VCaP (cell line): ENCODE measurements at regions not wholly inside any gene's neighbourhood (a gene's known extent, or its start where the extent isn't known, plus 50 kb on each side); places are given as distances from the start of the nearest gene placed in this dataset.
"Not testable (repeated sequence)": the region's sequence is repeated elsewhere in the genome, so short reads cannot be mapped to it uniquely, and the experiment has no call there.

ENCODE experiments used
- H3K27ac ChIP-seq: fragments of 450-650 bp; 2 replicates; pipeline ENCODE4 v1.5.1; 2017
- TF ChIP-seq, protein P1 (sequence below): fragments of 450-650 bp; conservative IDR thresholded peaks from 2 replicates; pipeline ENCODE4 v1.5.1; 2017; ENCODE audit warnings: mild to moderate bottlenecking, moderate library complexity

DNA sequence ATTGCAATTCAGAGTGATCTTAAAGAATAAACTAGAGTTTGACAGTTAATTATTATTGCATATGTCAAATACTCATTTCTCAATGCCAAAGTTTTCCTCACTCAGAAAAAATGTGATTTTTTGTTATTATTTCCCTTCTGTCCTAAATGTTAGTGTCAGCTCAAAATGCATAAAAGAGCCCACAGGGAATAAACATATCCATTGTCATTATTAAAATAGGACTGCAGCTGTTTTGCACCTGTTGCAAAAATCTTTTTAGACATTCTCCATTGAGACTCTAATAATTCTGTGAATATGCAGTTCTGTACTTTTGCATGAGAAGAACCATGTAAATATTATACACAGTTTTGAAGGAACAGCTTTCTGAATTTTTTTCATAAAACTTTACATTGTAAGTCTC, 540.0 kb upstream of the SLC39A10 start:
- no peak overlapping the region for H3K27ac ChIP-seq

DNA sequence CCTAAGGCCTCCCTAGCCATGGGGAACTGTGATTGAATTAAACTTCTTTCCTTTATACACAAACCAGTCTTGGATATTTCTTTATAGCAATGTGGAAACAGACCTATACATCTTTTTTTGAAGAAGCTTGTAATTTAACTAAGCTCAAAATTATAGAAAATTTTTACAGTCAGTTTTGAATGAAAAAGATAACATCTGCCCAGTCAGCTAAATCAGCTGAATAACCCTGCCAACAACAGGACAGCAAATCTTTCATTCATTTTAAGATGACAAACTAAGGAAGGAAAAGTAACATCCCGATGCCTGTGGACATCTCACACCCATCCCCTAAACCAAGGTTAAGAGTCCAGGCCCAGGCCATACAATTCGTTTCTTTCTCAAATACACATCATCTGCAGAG, 541.3 kb upstream of the SLC39A10 start:
- H3K27ac ChIP-seq, result no peak overlapping the region
- TF ChIP-seq, protein P1, sequence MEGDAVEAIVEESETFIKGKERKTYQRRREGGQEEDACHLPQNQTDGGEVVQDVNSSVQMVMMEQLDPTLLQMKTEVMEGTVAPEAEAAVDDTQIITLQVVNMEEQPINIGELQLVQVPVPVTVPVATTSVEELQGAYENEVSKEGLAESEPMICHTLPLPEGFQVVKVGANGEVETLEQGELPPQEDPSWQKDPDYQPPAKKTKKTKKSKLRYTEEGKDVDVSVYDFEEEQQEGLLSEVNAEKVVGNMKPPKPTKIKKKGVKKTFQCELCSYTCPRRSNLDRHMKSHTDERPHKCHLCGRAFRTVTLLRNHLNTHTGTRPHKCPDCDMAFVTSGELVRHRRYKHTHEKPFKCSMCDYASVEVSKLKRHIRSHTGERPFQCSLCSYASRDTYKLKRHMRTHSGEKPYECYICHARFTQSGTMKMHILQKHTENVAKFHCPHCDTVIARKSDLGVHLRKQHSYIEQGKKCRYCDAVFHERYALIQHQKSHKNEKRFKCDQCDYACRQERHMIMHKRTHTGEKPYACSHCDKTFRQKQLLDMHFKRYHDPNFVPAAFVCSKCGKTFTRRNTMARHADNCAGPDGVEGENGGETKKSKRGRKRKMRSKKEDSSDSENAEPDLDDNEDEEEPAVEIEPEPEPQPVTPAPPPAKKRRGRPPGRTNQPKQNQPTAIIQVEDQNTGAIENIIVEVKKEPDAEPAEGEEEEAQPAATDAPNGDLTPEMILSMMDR, result no peak

More for the DNA sequence above, 540.0 kb upstream of the SLC39A10 start:
- TF ChIP-seq, protein P1, result no peak

DNA sequence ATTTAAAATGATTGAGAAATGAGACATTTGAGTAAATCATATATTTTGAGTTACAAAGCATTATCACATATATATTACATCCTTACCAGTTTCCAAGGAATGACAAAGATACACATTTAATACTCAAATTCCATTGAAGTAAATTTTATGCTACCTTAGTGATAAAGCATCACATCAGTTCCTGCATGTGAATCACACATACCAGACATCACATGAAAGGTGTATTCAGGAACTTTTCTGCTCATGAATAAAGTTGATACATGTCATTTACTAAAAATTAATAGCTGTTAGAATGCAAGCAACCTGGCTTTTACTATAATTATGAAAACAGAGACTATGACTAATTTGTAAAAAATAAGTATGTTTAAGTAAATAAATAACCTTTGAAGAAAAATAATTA, 548.8 kb upstream of the SLC39A10 start:
- TF ChIP-seq, protein P1, result no peak
- no peak overlapping the region for H3K27ac ChIP-seq

DNA sequence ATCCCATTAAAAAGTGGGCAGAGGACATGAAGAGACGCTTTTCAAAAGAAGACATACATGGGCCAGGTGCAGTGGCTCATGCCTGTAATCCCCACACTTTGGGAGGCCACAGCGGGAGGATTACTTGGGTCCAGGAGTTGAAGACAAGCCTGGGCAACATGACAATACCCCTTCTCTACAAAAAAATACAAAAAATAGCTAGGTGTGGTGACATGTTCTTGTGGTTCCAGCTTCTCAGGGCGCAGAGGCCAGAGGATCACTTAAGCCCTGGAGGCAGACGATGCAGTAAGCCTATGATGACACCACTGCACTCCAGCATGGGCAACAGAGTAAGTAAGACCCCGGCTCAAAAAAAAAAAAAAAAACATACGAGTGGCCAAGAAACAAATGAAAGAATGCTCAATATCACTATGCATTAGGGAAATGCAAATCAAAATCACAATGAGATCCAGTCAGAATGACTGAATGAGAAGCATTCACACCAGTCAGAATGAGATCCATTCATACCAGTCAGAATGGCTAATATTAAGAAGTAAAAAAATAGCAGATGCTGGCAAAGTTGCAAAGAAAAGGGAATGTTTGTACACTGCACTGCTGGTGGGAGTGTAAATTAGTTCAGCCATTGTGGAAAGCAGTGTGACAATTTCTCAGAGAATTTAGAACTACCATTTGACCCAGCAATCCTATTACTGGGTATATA, 550.2 kb upstream of the SLC39A10 start:
- H3K27ac ChIP-seq, result no peak overlapping the region
- TF ChIP-seq, protein P1, result no peak

DNA sequence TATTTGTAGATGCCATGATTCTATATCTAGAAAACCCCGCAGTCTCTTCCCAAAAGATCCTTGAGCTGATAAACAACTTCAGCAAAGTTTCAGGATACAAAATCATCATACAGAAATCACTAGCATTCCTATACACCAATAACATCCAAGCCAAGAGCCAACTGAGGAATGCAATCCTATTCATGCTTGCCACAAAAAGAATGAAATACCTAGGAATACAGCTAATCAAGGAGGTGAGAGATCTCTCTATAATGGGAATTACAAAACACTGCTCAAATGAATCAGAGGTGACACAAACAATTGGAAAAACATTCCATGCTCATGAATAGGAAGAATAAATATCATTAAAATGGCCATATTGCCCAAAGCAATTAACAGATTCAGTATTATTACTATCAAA, 551.4 kb upstream of the SLC39A10 start:
- TF ChIP-seq, protein P1, result no peak
- no peak overlapping the region for H3K27ac ChIP-seq

DNA sequence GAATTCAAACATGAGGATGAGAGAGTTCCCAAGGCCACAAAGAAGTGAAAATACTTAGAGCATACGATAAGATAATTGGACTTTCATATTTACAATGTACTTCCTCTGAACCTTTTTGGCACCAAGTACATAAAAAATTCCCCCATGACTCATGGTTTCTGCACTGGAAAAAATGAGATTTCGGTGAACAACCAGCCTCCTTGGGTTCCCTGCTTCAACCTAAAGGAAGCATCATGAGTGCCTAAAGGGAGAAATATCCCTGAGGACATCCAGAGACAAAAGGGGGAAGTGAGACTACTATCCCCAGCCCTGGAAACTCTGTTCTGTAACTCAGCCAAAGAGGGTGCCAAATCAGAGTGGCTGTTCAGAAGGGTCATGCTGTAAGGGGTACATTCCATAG, 562.7 kb upstream of the SLC39A10 start:
- H3K27ac ChIP-seq, result no peak overlapping the region
- TF ChIP-seq, protein P1, result no peak

DNA sequence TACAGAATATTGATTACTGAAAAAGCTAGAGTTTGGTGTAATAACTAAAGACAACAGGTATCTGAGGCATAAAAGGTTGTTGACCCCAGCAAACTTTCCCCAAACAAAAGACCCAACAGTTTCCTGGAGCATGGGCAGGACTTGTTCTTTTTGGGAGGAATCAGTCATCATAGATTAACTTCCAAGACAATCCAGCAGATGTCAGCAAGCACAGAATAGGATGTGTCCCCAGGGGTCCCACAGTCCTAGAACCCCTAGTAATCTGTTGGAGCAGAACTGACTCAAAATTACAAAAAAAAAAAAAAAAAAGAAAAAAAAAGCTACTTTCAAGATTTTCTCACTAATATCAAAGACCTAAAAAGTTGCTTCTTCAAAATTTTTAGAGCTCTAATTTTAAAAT, 564.7 kb upstream of the SLC39A10 start:
- no peak overlapping the region for H3K27ac ChIP-seq
- TF ChIP-seq, protein P1, result peak; percentile 8; the same call in 1 of the 2 replicates

DNA sequence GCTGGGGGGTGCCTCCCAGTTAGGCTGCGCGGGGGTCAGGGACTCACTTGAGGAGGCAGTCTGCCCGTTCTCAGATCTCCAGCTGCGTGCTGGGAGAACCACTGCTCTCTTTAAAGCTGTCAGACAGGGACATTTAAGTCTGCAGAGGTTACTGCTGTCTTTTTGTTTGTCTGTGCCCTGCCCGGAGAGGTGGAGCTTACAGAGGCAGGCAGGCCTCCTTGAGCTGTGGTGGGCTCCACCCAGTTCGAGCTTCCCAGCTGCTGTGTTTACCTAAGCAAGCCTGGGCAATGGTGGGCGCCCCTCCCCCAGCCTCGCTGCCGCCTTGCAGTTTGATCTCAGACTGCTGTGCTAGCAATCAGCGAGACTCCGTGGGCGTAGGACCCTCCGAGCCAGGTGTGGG, 584.2 kb upstream of the SLC39A10 start:
- H3K27ac ChIP-seq, result not testable (repeated sequence)
